ENCODE measurements at regions not wholly inside any gene's neighbourhood (a gene's known extent, or its start where the extent isn't known, plus 50 kb on each side); places are given as distances from the start of the nearest gene placed in this dataset.
A peak's percentile ranks its signal among the peaks of the same experiment; 100 is the strongest.

DNA sequence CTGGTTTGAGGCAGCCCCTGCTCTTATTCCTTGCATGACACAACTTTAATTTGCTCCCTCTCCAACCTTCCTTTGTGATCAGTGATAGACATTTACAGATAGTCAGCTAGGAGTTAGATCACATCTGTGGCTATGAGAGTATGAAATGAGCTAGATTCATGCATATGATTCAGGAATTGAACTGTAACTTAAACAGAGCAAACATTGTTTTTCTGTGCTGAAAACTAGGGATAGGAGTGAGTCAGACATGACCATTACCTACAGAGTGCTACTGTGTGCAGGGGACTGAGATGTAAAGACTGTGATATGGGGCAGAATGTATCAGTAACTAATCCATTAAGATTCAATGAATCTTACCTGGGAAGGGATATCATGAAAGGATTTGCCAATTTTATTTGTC, 279.4 kb upstream of the SPTLC3 start:
- H3K27ac ChIP-seq (ENCODE audit: low read depth, low read length) = no peak overlapping the region
- peak overlapping the region; percentile 56; the same call in 1 of the 2 replicates for H2BK12ac ChIP-seq (ENCODE audit: low read depth, low read length)
- no peaks in the 10 kb centered on the region for H3K79me2 ChIP-seq (ENCODE audit: control insufficient read depth in 1 of 2, insufficient read depth in 2 of 2, low read length in 2 of 2)
- no peaks in the 10 kb centered on the region for H3K4me1 ChIP-seq (replicated peaks in 1 of 4; ENCODE audit: control insufficient read depth in 3 of 4, insufficient read depth in 4 of 4, low read length in 3 of 4)
- no peak overlapping the region for H3K56ac ChIP-seq (replicated peaks; ENCODE audit: insufficient read length, low read depth, low read length)
- H3K27me3 ChIP-seq (replicated peaks in 1 of 4; ENCODE audit: control insufficient read depth in 3 of 4, extremely low read depth in 1 of 4, insufficient read depth in 3 of 4, low read length in 3 of 4) = no peaks in the 10 kb centered on the region
- no peak overlapping the region for H3K14ac ChIP-seq (ENCODE audit: insufficient read length)
- no peak overlapping the region for H4K91ac ChIP-seq (replicated peaks; ENCODE audit: insufficient read length, low read length)
- H2BK120ac ChIP-seq (replicated peaks; ENCODE audit: low read depth, low read length) = peak overlapping the region; percentile 4
- no peak overlapping the region for H4K8ac ChIP-seq (ENCODE audit: extremely low read depth, insufficient read depth, low read length)
- no peak overlapping the region for H3K4me3 ChIP-seq (ENCODE audit: extremely low read depth in 1 of 4, insufficient read depth in 2 of 4, low read depth in 3 of 4, low read length in 4 of 4)
- H2AK5ac ChIP-seq (ENCODE audit: low read depth, low read length) = no peak overlapping the region
- no peak overlapping the region for H2BK5ac ChIP-seq (ENCODE audit: low read depth, low read length)
- H4K5ac ChIP-seq (ENCODE audit: insufficient read length, low read depth, low read length) = no peak overlapping the region
- ChIA-PET CTCF (ENCODE audit: partially characterized antibody) (interaction anchor here (1.3 to 2.1 kb wide), 5 partner anchors 14 to 335 kb away, joined by 5 to 7 read pairs (median 5); no protein-coding TSS in a partner anchor), POLR2A (ENCODE audit: partially characterized antibody) (interaction anchor here (1.1 kb wide), 1 partner anchor 24 kb away, joined by 4 read pairs; no protein-coding TSS in a partner anchor)
- H2BK20ac ChIP-seq (ENCODE audit: low read length) = no peak overlapping the region; the same call in 1 of the 2 replicates
- H2AFZ ChIP-seq (ENCODE audit: low read length) = peak overlapping the region; percentile 92
- no peaks in the 10 kb centered on the region for H3K23me2 ChIP-seq (ENCODE audit: low read depth, low read length)
- no peaks in the 10 kb centered on the region for H3K79me1 ChIP-seq (ENCODE audit: low read depth, low read length)
- no peaks in the 10 kb centered on the region for H4K20me1 ChIP-seq (replicated peaks in 1 of 2; ENCODE audit: control insufficient read depth in 1 of 2, insufficient read depth in 2 of 2, low read length in 2 of 2)
- H2BK15ac ChIP-seq (ENCODE audit: low read length) = no peak overlapping the region
- H3K18ac ChIP-seq (ENCODE audit: extremely low read depth, low read length) = no peak overlapping the region
- no peak overlapping the region for H3K4ac ChIP-seq (replicated peaks; ENCODE audit: insufficient read length, low read depth, low read length)
- no peak overlapping the region for H3K9ac ChIP-seq (replicated peaks in 1 of 4; ENCODE audit: extremely low read depth in 1 of 4, low read depth in 3 of 4, low read length in 3 of 4)
- no peak for TF ChIP-seq NRF1 (IDR thresholded peaks at IDR 0.05; ENCODE audit: low read depth, low read length)
- no peak for TF ChIP-seq CEBPB (IDR thresholded peaks at IDR 0.05; ENCODE audit: low read depth, low read length)
- no peak for TF ChIP-seq SUZ12 (IDR thresholded peaks at IDR 0.05; ENCODE audit: low read length)
- TF ChIP-seq SP2 (IDR thresholded peaks at IDR 0.05; ENCODE audit: low read length) = no peak
- no peak for TF ChIP-seq CREB1 (IDR thresholded peaks at IDR 0.05)
- TF ChIP-seq POLR2A (IDR thresholded peaks at IDR 0.05; ENCODE audit: control extremely low read depth in 1 of 2, low read depth in 2 of 2, low read length in 2 of 2) = no peak
- TF ChIP-seq EGR1 (IDR thresholded peaks at IDR 0.05; ENCODE audit: borderline replicate concordance, low read depth, low read length) = no peak
- H3K36me3 ChIP-seq (ENCODE audit: control insufficient read depth in 2 of 4, insufficient read depth in 4 of 4, low read length in 3 of 4) = no peaks in the 10 kb centered on the region
- DNase-seq (ENCODE audit: low read depth in 1 of 2, low spot score in 2 of 2) (no peak), FAIRE-seq (no peak)
- H3K9me3 ChIP-seq (ENCODE audit: insufficient read depth in 2 of 2, low read depth in 1 of 2, low read length in 1 of 2) = no peaks in the 10 kb centered on the region
- H3K23ac ChIP-seq (ENCODE audit: insufficient read length) = no peak overlapping the region
- no peak overlapping the region for H3K4me2 ChIP-seq (ENCODE audit: insufficient read depth in 1 of 2, low read depth in 2 of 2, low read length in 2 of 2)

Data from H1 (cell line).